Breast epithelium (tissue), 3 donors: ENCODE measurements at regions not wholly inside any gene's neighbourhood (a gene's known extent, or its start where the extent isn't known, plus 50 kb on each side); places are given as distances from the start of the nearest gene placed in this dataset.

ENCODE experiments used
- POLR2A ChIP-seq: fragments of 450-650 bp; IDR thresholded peaks from one replicate; pipeline ENCODE4 v1.6.1; 2016; ENCODE audit warnings: antibody characterized with exemption, mild to moderate bottlenecking, moderate library complexity
- TF ChIP-seq, protein P1 (sequence below), 3 donors: fragments of 450-650 bp; IDR thresholded peaks; one replicate each; pipeline ENCODE4 v1.5.1; 2016 to 2017; ENCODE audit warnings: antibody characterized with exemption in 3 of 3, mild to moderate bottlenecking in 3 of 3, moderate library complexity in 3 of 3

DNA sequence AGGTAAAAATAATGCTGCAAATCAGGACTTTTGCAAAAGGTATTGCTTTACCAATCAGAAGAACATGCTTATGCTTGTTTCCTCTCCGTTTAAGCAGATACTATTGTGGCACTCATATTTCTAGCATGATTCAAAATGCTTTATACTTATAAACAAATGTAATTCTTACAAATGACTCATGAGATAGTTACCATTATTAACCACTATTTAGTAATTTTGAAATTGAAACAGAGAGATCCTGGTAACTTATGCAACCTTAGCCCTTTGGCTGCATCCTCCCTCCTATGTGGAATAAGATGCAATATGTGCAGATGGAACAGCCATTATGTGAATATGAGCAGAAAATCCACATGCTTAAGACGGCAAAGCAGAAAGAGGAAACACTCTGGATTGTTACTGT is 164.7 kb downstream of the PCDH18 start:
- TF ChIP-seq, protein P1, sequence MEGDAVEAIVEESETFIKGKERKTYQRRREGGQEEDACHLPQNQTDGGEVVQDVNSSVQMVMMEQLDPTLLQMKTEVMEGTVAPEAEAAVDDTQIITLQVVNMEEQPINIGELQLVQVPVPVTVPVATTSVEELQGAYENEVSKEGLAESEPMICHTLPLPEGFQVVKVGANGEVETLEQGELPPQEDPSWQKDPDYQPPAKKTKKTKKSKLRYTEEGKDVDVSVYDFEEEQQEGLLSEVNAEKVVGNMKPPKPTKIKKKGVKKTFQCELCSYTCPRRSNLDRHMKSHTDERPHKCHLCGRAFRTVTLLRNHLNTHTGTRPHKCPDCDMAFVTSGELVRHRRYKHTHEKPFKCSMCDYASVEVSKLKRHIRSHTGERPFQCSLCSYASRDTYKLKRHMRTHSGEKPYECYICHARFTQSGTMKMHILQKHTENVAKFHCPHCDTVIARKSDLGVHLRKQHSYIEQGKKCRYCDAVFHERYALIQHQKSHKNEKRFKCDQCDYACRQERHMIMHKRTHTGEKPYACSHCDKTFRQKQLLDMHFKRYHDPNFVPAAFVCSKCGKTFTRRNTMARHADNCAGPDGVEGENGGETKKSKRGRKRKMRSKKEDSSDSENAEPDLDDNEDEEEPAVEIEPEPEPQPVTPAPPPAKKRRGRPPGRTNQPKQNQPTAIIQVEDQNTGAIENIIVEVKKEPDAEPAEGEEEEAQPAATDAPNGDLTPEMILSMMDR (IDR thresholded peaks at IDR 0.05): no peak
- no peak for TF ChIP-seq POLR2A
